ENCODE measurements at regions not wholly inside any gene's neighbourhood (a gene's known extent, or its start where the extent isn't known, plus 50 kb on each side); places are given as distances from the start of the nearest gene placed in this dataset.

GRCh38 chr12:97940629-97941028, 478.0 kb downstream of the RMST start:
- Histone ChIP-seq H3K9me3 (replicated peaks; ENCODE audit: insufficient read depth, low read length) (no peaks in the 10 kb centered on the region), H3K4me1 (ENCODE audit: low read length) (no peaks in the 10 kb centered on the region), H3K4me2 (ENCODE audit: low read depth, low read length) (no peak overlapping the region), H3K79me2 (ENCODE audit: low read length) (no peaks in the 10 kb centered on the region), H3K27me3 (replicated peaks; ENCODE audit: insufficient read depth, low read length) (no peaks in the 10 kb centered on the region), H3F3A (ENCODE audit: insufficient read depth, low read length) (no peaks in the 10 kb centered on the region), H3K9me2 (replicated peaks; ENCODE audit: insufficient read depth, low read length) (no peaks in the 10 kb centered on the region), H3K36me3 (replicated peaks; ENCODE audit: insufficient read depth, low read length) (no peaks in the 10 kb centered on the region), H3K4me3 (ENCODE audit: low read length) (no peak overlapping the region), H2AFZ (ENCODE audit: low read length) (no peak overlapping the region), H3K9ac (ENCODE audit: low read length) (no peak overlapping the region), H4K20me1 (ENCODE audit: insufficient read depth, low read length) (no peaks in the 10 kb centered on the region), H3K27ac (ENCODE audit: low read length) (no peak overlapping the region)
- TF ChIP-seq EZH2phosphoT487 (IDR thresholded peaks at IDR 0.05; ENCODE audit: low read length) (no peak), CTCF (IDR thresholded peaks at IDR 0.05; ENCODE audit: low read length) (no peak), EZH2 (optimal IDR thresholded peaks at IDR 0.05; ENCODE audit: low read depth, low read length) (no peak)
- DNase-seq, result no peak

- no peak overlapping the region for H2AFZ ChIP-seq (ENCODE audit: low read length)
- H3K79me2 ChIP-seq (ENCODE audit: low read length), result no peaks in the 10 kb centered on the region
- no peaks in the 10 kb centered on the region for H4K20me1 ChIP-seq (ENCODE audit: insufficient read depth, low read length)
- H3K27me3 ChIP-seq (replicated peaks; ENCODE audit: insufficient read depth, low read length), result no peaks in the 10 kb centered on the region
- no peak overlapping the region for H3K9ac ChIP-seq (ENCODE audit: low read length)
- no peaks in the 10 kb centered on the region for H3F3A ChIP-seq (ENCODE audit: insufficient read depth, low read length)
- no peaks in the 10 kb centered on the region; the same call in 1 of the 2 replicates for H3K9me2 ChIP-seq (replicated peaks; ENCODE audit: insufficient read depth, low read length)
- H3K4me2 ChIP-seq (ENCODE audit: low read depth, low read length), result no peak overlapping the region
- H3K36me3 ChIP-seq (replicated peaks; ENCODE audit: insufficient read depth, low read length), result no peaks in the 10 kb centered on the region
- DNase-seq, result no peak
- no peaks in the 10 kb centered on the region for H3K9me3 ChIP-seq (replicated peaks; ENCODE audit: insufficient read depth, low read length)
- H3K4me1 ChIP-seq (ENCODE audit: low read length), result 0 out of 2 replicates have a peak, but pooled peaks cover 6% of the 10 kb centered on the region
- H3K27ac ChIP-seq (ENCODE audit: low read length), result no peak overlapping the region
- no peak for TF ChIP-seq EZH2phosphoT487 (IDR thresholded peaks at IDR 0.05; ENCODE audit: low read length)
- TF ChIP-seq EZH2 (optimal IDR thresholded peaks at IDR 0.05; ENCODE audit: low read depth, low read length), result no peak
- TF ChIP-seq CTCF (IDR thresholded peaks at IDR 0.05; ENCODE audit: low read length), result no peak
- H3K4me3 ChIP-seq (ENCODE audit: low read length), result no peak overlapping the region
Observed at GRCh38 chr12:97941686-97942354, 479.2 kb downstream of the RMST start.

- H3K9me2 ChIP-seq (replicated peaks; ENCODE audit: insufficient read depth, low read length), result no peaks in the 10 kb centered on the region; the same call in 1 of the 2 replicates
- peak; percentile 27 for DNase-seq
- no peaks in the 10 kb centered on the region for H3K9me3 ChIP-seq (replicated peaks; ENCODE audit: insufficient read depth, low read length)
- H3K79me2 ChIP-seq (ENCODE audit: low read length), result no peaks in the 10 kb centered on the region
- 0 out of 2 replicates have a peak, but pooled peaks cover 9% of the 10 kb centered on the region for H3K4me1 ChIP-seq (ENCODE audit: low read length)
- TF ChIP-seq CTCF (IDR thresholded peaks at IDR 0.05; ENCODE audit: low read length) (peak; percentile 26), EZH2phosphoT487 (IDR thresholded peaks at IDR 0.05; ENCODE audit: low read length) (no peak)
- no peak overlapping the region for H2AFZ ChIP-seq (ENCODE audit: low read length)
- H3K9ac ChIP-seq (ENCODE audit: low read length), result no peak overlapping the region
- H3K27me3 ChIP-seq (replicated peaks; ENCODE audit: insufficient read depth, low read length), result no peaks in the 10 kb centered on the region
- H4K20me1 ChIP-seq (ENCODE audit: insufficient read depth, low read length), result no peaks in the 10 kb centered on the region
- no peaks in the 10 kb centered on the region for H3F3A ChIP-seq (ENCODE audit: insufficient read depth, low read length)
- no peak overlapping the region for H3K4me3 ChIP-seq (ENCODE audit: low read length)
- H3K36me3 ChIP-seq (replicated peaks; ENCODE audit: insufficient read depth, low read length), result no peaks in the 10 kb centered on the region
- H3K27ac ChIP-seq (ENCODE audit: low read length), result no peak overlapping the region
- no peak overlapping the region for H3K4me2 ChIP-seq (ENCODE audit: low read depth, low read length)
Observed at GRCh38 chr12:97943359-97943758, 480.8 kb downstream of the RMST start.
